ENCODE measurements at regions not wholly inside any gene's neighbourhood (a gene's known extent, or its start where the extent isn't known, plus 50 kb on each side); places are given as distances from the start of the nearest gene placed in this dataset.

- no peaks in the 10 kb centered on the region for H3K9me2 ChIP-seq (replicated peaks; ENCODE audit: low read length)
- H3K79me2 ChIP-seq (ENCODE audit: low read length) = no peaks in the 10 kb centered on the region
- no peaks in the 10 kb centered on the region for H3K36me3 ChIP-seq (ENCODE audit: low read depth, low read length)
- BruUV-seq (replicated peaks) = no TSS peak
- no peak overlapping the region for H3K4me3 ChIP-seq (ENCODE audit: low read length)
- TF ChIP-seq EZH2phosphoT487 (IDR thresholded peaks at IDR 0.05; ENCODE audit: borderline replicate concordance, low read length) = no peak
- TF ChIP-seq EZH2 (IDR thresholded peaks at IDR 0.05; ENCODE audit: low read length, unreplicated experiment) = no peak
- TF ChIP-seq CTCF (conservative IDR thresholded peaks at IDR 0.05; ENCODE audit: low read depth, low read length) = no peak
- H4K20me1 ChIP-seq (ENCODE audit: low read length) = no peaks in the 10 kb centered on the region
- no peak overlapping the region for H2AFZ ChIP-seq (ENCODE audit: low read length)
- intact Hi-C loops (cut with micrococcal nuclease) = no loop called here
- no peak overlapping the region for H3K4me2 ChIP-seq (ENCODE audit: low read length)
- H3K9me3 ChIP-seq (ENCODE audit: low read length) = no peaks in the 10 kb centered on the region
- peaks cover 35% of the 10 kb centered on the region; the same call in 1 of the 2 replicates for H3K27me3 ChIP-seq (ENCODE audit: low read length)
- CTCF ChIA-PET = no interaction called here
- no peak for DNase-seq
- H3F3A ChIP-seq (ENCODE audit: low read length, unreplicated experiment) = no peaks in the 10 kb centered on the region
- POLR2A ChIA-PET (ENCODE audit: unreplicated experiment) = no interaction called here
- H3K4me1 ChIP-seq (ENCODE audit: insufficient read depth, low read length) = no peaks in the 10 kb centered on the region
- ATAC-seq = no peak
- H3K27ac ChIP-seq (ENCODE audit: low read length) = no peak overlapping the region
- no peak overlapping the region for H3K9ac ChIP-seq (ENCODE audit: low read length)
Observed at GRCh38 chrX:805988-806387, 175.4 kb downstream of the SHOX start.

GRCh38 chrX:805103-805670 is 174.6 kb downstream of the SHOX start:
- H3K27me3 ChIP-seq (ENCODE audit: low read length) = peaks cover 35% of the 10 kb centered on the region; the same call in 1 of the 2 replicates
- ATAC-seq = no peak
- intact Hi-C loops (cut with micrococcal nuclease) = no loop called here

More at GRCh38 chrX:805103-805670, 174.6 kb downstream of the SHOX start:
- H3K9ac ChIP-seq (ENCODE audit: low read length) = no peak overlapping the region
- H3F3A ChIP-seq (ENCODE audit: low read length, unreplicated experiment) = no peaks in the 10 kb centered on the region
- H3K4me2 ChIP-seq (ENCODE audit: low read length) = no peak overlapping the region
- no peaks in the 10 kb centered on the region for H3K79me2 ChIP-seq (ENCODE audit: low read length)
- no peaks in the 10 kb centered on the region for H3K9me3 ChIP-seq (ENCODE audit: low read length)
- POLR2A ChIA-PET (ENCODE audit: unreplicated experiment) = no interaction called here
- no peak overlapping the region for H3K4me3 ChIP-seq (ENCODE audit: low read length)
- H3K4me1 ChIP-seq (ENCODE audit: insufficient read depth, low read length) = no peaks in the 10 kb centered on the region
- no peaks in the 10 kb centered on the region for H3K36me3 ChIP-seq (ENCODE audit: low read depth, low read length)
- BruUV-seq (replicated peaks) = no TSS peak
- no peak overlapping the region for H2AFZ ChIP-seq (ENCODE audit: low read length)
- H3K9me2 ChIP-seq (replicated peaks; ENCODE audit: low read length) = no peaks in the 10 kb centered on the region
- CTCF ChIA-PET = no interaction called here
- no peak overlapping the region for H3K27ac ChIP-seq (ENCODE audit: low read length)
- DNase-seq = no peak
- H4K20me1 ChIP-seq (ENCODE audit: low read length) = no peaks in the 10 kb centered on the region
- TF ChIP-seq EZH2 (IDR thresholded peaks at IDR 0.05; ENCODE audit: low read length, unreplicated experiment) = no peak
- no peak for TF ChIP-seq EZH2phosphoT487 (IDR thresholded peaks at IDR 0.05; ENCODE audit: borderline replicate concordance, low read length)
- no peak for TF ChIP-seq CTCF (conservative IDR thresholded peaks at IDR 0.05; ENCODE audit: low read depth, low read length)

Measured in PC-3 (cell line).